HPDE6-E6E7 (cell line): ENCODE measurements at regions not wholly inside any gene's neighbourhood (a gene's known extent, or its start where the extent isn't known, plus 50 kb on each side); places are given as distances from the start of the nearest gene placed in this dataset.
"Not testable (repeated sequence)": the region's sequence is repeated elsewhere in the genome, so short reads cannot be mapped to it uniquely, and the experiment has no call there.

Source experiments
- DNase-seq: peaks from one replicate; pipeline ENCODE4 v3.0.0; 2011; ENCODE audit warnings: missing footprints; ENCODE audit errors: extremely low spot score

DNA sequence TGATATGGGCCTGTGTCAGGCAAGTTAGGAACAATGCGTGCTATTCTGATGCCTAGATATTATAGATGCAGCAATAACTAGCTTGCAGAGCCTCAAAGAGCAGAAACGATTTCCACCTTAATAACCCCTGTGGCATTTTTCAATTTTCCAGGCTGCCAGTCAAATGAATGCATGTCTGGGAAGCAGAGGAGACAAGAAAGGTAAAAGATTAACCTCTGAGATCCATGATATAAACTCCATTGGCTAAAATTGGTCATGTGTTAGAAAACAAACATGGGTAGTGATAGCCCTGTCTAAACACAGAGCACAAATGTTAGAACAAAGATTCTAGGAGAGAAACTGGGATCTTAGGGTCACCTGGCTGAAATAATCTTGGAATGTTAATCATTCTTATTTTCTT lies 811.1 kb downstream of the DIAPH3 start:
- no peak for DNase-seq

DNA sequence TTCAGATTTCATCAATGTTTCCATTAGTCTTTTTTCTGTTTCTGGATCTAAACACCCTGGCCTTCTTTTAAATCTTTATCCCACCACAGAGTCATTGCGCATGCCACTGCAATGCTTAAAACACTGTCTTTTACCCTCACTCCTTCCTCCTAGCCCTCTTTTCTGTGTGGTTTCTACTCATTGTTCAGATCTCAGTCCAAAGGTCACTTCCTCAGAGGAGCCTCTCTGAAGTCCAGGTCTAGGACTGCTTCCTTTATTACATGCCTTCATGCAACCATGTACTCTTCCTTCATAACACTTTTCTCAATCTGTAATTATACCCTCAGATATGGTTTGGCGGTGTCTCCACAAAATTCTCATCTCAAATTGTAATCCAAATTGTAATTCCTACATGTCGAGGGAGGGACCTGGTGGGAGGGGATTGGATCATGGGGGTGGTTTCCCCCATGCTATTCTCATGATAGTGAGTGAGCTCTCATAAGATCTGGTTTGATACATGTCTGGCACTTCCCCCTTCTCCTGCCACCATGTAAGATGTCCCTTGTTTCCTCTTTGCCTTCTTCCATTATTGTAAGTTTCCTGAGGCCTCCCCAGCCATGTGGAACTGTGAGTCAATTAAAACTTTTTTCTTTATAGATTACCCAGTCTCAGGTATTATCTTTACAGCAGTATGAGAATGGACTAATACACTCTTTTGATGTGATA lies 808.9 kb downstream of the DIAPH3 start:
- no peak for DNase-seq

- no peak for DNase-seq
These were observed 807.1 kb downstream of the DIAPH3 start for GRCh38 chr13:59356607-59357006.

DNA sequence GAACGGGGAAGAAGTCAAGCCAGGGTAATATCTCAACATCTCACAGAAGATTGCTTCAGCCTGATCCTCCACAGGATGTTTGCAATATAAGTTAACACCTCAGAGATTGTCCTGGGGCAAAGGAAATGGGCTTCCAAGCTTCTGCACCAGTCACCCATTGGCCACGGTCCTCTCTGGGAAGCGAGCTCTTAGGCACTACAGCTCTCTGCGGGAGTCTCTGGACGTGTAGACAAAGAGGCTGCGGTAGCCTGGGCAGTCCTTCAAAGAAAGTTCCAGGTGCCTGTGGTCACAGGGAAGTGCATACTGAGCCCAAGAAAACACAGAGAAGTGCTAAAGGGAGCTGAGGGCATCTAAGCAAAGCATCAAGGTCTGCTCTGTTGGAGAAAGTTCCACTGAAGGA lies 805.7 kb downstream of the DIAPH3 start:
- DNase-seq, result no peak

DNA sequence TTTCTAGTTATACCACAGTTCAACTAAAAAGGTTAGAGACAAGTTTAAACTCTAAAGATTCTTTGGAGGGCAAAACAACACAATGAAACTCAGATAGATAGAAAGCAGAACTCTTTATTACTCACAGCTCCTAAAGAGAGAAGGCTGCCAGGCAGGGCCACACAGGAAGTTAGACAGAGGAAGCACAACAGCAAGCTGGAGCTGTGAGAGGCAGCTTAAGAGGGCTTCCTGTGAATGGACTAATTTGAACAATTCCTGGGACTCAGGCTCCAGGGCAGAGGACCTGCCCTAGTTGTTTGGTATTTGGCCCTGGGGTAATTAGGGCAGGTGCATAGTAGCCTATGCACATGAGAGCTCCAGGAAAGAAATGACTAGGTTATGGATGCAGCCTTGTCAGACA lies 803.6 kb downstream of the DIAPH3 start:
- DNase-seq, result no peak

DNA sequence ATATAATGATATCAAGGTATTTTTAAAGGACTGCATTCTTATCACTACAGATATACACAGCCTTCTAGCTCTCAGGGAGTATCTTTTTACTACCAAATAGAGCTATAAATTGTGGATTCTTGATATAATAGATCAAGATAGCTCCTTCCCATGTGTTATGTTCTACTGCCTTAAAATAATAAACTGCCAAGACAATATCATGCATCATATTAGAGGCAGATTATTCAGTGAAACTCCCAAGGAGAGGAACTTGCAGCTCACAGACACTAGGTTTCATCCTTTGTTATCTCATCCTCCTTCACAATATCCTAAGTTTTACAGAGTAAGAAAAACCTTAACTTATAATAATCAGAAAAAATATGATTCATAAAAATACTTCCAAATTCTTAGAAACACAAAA lies 802.8 kb downstream of the DIAPH3 start:
- no peak for DNase-seq

GRCh38 chr13:59363313-59363712 lies 800.4 kb downstream of the DIAPH3 start:
- no peak for DNase-seq

GRCh38 chr13:59363947-59364346 lies 799.8 kb downstream of the DIAPH3 start:
- DNase-seq, result no peak

- no peak for DNase-seq
These were observed 799.1 kb downstream of the DIAPH3 start for GRCh38 chr13:59364641-59365085.

DNA sequence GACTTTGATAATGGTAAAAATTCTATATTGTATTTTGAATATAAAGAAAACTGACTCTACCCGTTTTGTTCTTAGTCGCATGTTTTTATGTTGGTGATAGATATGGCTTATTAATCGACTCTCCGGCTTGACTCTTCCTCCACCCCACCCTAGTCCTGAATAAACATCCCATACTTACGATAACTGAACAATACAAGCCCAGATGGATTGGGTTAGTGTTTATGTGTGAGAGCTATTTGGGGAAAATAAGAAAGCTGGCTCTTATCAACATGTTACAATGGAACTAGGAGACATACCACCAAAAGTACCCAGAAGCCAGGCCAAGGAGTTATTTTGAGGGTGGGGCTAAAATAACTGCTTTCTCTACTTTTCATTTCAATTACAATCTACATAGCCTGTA lies 796.3 kb downstream of the DIAPH3 start:
- DNase-seq, result no peak

GRCh38 chr13:59367904-59368303 lies 795.8 kb downstream of the DIAPH3 start:
- no peak for DNase-seq

DNA sequence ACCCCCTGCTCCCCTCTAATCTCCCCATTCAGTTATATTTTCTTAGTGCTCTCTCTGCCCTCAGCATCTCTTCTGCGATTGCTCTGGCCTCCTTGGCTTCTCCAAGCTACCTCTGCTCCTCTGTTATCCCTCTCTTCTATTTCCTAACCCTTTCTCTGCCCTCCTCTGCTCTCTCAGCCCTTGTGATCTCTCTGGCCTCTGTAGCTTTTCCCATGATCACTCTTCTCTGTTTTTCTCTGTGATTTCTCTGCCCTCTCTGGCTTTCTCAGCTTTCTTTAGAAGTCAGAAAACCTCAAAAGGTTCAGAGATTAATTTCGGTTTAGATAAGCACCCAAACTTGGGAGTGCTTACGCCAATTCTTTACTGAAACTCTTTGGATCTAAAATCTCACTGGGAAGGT lies 795.0 kb downstream of the DIAPH3 start:
- DNase-seq, result no peak

GRCh38 chr13:59371229-59371628 lies 792.5 kb downstream of the DIAPH3 start:
- DNase-seq, result no peak

DNA sequence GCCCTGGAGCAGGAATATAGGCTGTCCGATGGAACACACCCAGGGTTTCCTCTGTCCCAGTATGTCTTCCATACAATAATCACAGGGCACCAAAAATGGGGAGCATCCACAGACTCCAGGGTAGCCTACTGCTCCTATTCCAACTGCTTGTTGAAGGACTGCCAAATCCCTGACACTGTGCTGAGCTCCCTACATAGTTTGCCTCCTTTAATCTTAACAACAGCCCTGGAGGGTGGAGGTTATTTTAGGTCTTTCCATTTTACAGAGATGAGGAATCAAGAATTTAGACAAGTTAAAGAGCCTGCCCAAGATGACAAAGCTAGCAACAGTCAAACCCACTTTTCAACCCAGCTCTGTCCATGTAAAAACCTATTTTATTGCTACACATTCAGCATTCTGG lies 790.4 kb downstream of the DIAPH3 start:
- DNase-seq, result no peak

DNA sequence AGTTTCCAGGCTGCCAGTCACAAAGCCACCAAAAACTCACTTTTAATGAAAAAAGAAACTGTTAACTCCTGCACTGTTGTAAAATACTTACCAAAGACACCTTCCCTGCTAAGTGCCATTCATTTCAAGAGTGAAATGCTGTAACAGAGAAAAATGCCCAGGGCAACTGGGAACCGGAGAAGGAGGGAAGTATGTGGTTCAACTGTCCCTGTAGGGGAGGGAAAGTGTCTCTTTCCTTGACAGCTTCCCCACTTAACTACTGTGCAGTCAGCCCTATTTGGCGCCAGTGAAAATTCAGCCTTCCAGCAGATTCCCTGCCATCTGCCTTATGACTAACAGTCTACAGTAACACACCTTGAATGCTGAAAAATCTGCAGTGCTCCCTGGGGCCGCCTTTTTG lies 789.0 kb downstream of the DIAPH3 start:
- no peak for DNase-seq

DNA sequence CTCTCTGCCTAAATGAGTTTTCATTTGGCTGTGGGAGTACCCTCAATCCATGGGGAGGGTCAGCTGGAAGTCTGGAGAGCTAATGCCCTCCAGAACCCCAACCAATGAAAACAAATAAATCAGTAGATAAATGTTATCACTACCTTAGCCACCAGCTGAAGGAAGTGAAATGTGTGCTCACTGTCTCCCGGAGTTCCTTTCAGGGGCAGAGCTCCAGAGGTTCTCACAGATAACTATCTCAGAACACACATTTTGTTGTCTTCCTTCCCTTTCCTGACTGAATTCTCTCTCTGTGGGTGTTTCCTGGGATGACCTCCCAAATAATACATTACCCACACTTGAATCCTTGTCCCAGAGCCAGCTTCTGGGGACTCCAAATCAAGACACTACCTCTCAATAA lies 779.6 kb downstream of the DIAPH3 start:
- no peak for DNase-seq

DNA sequence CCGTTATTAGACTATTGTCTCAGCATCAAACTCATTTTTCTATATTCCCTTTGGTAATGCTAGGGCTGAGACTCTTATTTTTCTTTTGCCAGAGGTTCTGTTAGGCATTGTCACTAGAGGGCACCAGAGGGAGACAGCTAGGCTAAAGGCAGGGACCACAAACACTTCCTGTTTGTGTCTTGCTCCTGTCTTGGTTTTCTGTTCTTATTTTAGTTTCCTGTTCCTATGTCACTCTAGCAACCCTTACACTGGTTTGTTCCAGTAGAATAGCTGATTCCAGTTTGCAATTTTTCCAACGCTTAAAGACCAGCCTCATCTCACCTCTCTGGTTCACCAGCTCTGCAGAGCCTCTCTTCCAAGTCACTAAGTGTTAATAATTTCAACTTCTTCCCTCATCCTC lies 772.0 kb downstream of the DIAPH3 start:
- DNase-seq, result peak; percentile 35

DNA sequence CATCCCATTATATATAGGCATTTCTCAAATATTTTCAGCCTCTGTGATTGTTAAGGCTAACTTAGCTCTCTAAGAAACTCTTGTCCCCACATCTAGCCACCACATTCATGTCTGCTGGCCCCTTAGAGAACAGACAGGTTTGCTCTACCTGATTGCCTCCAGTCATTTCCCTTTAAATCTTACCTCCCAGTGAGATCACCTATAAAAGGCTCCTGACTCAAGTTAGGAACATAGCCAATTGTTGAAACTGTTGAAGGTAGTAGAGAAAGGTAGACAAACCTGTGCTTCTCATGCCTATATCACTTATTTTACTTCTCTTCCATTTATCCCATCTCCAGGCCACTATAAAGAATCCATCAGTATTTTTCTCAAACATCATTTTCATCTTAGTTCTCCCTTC lies 771.4 kb downstream of the DIAPH3 start:
- no peak for DNase-seq

DNA sequence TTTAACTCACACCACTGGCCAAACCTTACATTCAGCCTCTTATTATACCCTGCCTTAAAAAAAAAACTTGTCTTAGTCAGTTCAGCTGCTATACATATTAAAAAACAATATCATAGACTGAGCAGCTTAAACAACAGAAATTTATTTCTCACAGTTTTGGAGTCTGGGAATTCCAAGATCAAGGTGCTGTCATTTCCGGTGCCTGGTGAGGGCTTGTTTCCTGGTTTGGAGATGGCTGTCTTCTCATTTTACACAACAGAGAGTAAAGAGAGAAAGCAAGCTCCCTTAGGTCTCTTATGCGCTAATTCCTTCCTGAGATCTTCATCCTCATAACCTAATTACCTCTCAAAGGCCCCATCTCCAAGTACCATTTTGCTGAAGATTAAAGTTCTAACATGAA lies 769.2 kb downstream of the DIAPH3 start:
- DNase-seq, result no peak

- no peak for DNase-seq
These were observed 765.6 kb downstream of the DIAPH3 start for GRCh38 chr13:59398127-59398526.

- DNase-seq, result no peak
These were observed 765.1 kb downstream of the DIAPH3 start for GRCh38 chr13:59398661-59399060.

GRCh38 chr13:59399513-59399912 lies 764.2 kb downstream of the DIAPH3 start:
- DNase-seq, result no peak

DNA sequence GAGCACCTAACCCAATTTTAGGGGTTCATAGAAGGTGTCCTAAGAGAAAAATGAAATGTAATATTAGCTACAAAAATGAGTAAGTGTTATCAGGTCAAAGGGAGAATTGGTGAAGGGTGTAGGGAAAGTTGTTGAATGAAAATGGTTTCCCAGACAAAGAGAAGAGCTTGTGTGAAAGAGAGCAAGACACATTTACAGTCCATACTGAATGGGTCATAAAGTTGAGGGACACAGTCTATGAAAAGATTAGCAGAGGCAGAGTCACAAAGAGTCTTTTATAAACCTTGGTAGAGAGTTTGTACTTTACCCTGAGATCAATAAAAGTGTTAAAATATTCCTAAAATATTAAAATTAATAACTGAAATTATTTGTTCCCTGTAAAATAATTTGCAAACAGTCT lies 759.4 kb downstream of the DIAPH3 start:
- DNase-seq, result no peak

GRCh38 chr13:59407251-59407650 lies 756.5 kb downstream of the DIAPH3 start:
- not testable (repeated sequence) for DNase-seq
